Nephron progenitor cell (in vitro differentiated cells): ENCODE measurements at regions not wholly inside any gene's neighbourhood (a gene's known extent, or its start where the extent isn't known, plus 50 kb on each side); places are given as distances from the start of the nearest gene placed in this dataset.

Experiments
- DNase-seq: peaks from one replicate; pipeline ENCODE4 v3.0.0; 2021
- H3K27ac Mint-ChIP-seq: 2 replicates; pipeline ENCODE4 v1.8.0; 2021; ENCODE audit warnings: mild to moderate bottlenecking, moderate library complexity, mixed read lengths
- H3K27me3 Mint-ChIP-seq: 2 replicates; pipeline ENCODE4 v1.8.0; 2021; ENCODE audit warnings: mild to moderate bottlenecking, low read depth, mixed read lengths; ENCODE audit not compliant: poor library complexity
- H3K36me3 Mint-ChIP-seq: 2 replicates; pipeline ENCODE4 v1.8.0; 2021; ENCODE audit warnings: low read depth, mixed read lengths
- H3K4me1 Mint-ChIP-seq: 2 replicates; pipeline ENCODE4 v1.8.0; 2021; ENCODE audit warnings: mixed read lengths
- H3K4me3 Mint-ChIP-seq: 2 replicates; pipeline ENCODE4 v1.8.0; 2021; ENCODE audit warnings: mild to moderate bottlenecking, moderate library complexity, mixed read lengths
- H3K9me3 Mint-ChIP-seq: 2 replicates; pipeline ENCODE4 v1.8.0; 2021; ENCODE audit warnings: mild to moderate bottlenecking, moderate library complexity, mixed read lengths
- CTCF ChIP-seq: fragments of 200-600 bp; sonication (generic); IDR thresholded peaks from 2 replicates; pipeline ENCODE4 v1.5.0; 2021; ENCODE audit warnings: antibody characterized with exemption

- no peak overlapping the region for H3K27ac Mint-ChIP-seq
- no peaks in the 10 kb centered on the region for H3K9me3 Mint-ChIP-seq
- H3K27me3 Mint-ChIP-seq = no peaks in the 10 kb centered on the region
- peaks cover 80% of the 10 kb centered on the region for H3K4me1 Mint-ChIP-seq
- peak; percentile 55 for DNase-seq
- H3K4me3 Mint-ChIP-seq = peak overlapping the region; percentile 50
- peak; percentile 7 for TF ChIP-seq CTCF
- no peaks in the 10 kb centered on the region for H3K36me3 Mint-ChIP-seq
Observed at GRCh38 chr1:224503161-224504118, 68.8 kb upstream of the WDR26 start.

- H3K36me3 Mint-ChIP-seq = no peaks in the 10 kb centered on the region
- no peak overlapping the region for H3K4me3 Mint-ChIP-seq
- H3K9me3 Mint-ChIP-seq = no peaks in the 10 kb centered on the region
- DNase-seq = no peak
- H3K27me3 Mint-ChIP-seq = peaks cover 5% of the 10 kb centered on the region
- no peak overlapping the region for H3K27ac Mint-ChIP-seq
- TF ChIP-seq CTCF = no peak
- H3K4me1 Mint-ChIP-seq = peaks cover 77% of the 10 kb centered on the region
Observed at GRCh38 chr1:224504297-224505041, 69.9 kb upstream of the WDR26 start.

GRCh38 chr1:224505454-224506093, 71.0 kb upstream of the WDR26 start:
- DNase-seq = no peak
- Mint-ChIP-seq H3K36me3 (no peaks in the 10 kb centered on the region), H3K9me3 (no peaks in the 10 kb centered on the region), H3K4me3 (no peak overlapping the region), H3K27me3 (peaks cover 7% of the 10 kb centered on the region), H3K4me1 (peaks cover 82% of the 10 kb centered on the region), H3K27ac (no peak overlapping the region)
- no peak for TF ChIP-seq CTCF

GRCh38 chr1:224506141-224506814, 71.7 kb upstream of the WDR26 start:
- H3K36me3 Mint-ChIP-seq = no peaks in the 10 kb centered on the region
- H3K27ac Mint-ChIP-seq = peak overlapping the region; percentile 57
- TF ChIP-seq CTCF = no peak
- no peaks in the 10 kb centered on the region for H3K9me3 Mint-ChIP-seq
- H3K4me3 Mint-ChIP-seq = no peak overlapping the region
- peaks cover 7% of the 10 kb centered on the region for H3K27me3 Mint-ChIP-seq
- DNase-seq = no peak
- H3K4me1 Mint-ChIP-seq = peaks cover 75% of the 10 kb centered on the region

GRCh38 chr1:224507771-224508523, 73.3 kb upstream of the WDR26 start:
- TF ChIP-seq CTCF = no peak
- peaks cover 10% of the 10 kb centered on the region for H3K27me3 Mint-ChIP-seq
- H3K4me3 Mint-ChIP-seq = no peak overlapping the region
- H3K9me3 Mint-ChIP-seq = no peaks in the 10 kb centered on the region
- no peak overlapping the region for H3K27ac Mint-ChIP-seq
- no peaks in the 10 kb centered on the region for H3K36me3 Mint-ChIP-seq
- no peak for DNase-seq
- peaks cover 61% of the 10 kb centered on the region for H3K4me1 Mint-ChIP-seq
